Subcutaneous abdominal adipose tissue (tissue), 5 donors: ENCODE measurements at regions not wholly inside any gene's neighbourhood (a gene's known extent, or its start where the extent isn't known, plus 50 kb on each side); places are given as distances from the start of the nearest gene placed in this dataset.

ENCODE experiments used
- H3K27ac ChIP-seq: one replicate; pipeline ENCODE4 v1.7.0; 2013; ENCODE audit warnings: low read depth, mild to moderate bottlenecking, inconsistent platforms, low read length, moderate library complexity
- H3K27me3 ChIP-seq, 5 donors: one replicate each; pipeline ENCODE4 v1.7.0; 2013; ENCODE audit warnings: low read length in 5 of 5, inconsistent platforms in 1 of 5; ENCODE audit not compliant: control insufficient read depth in 5 of 5, insufficient read depth in 4 of 5
- H3K36me3 ChIP-seq, 5 donors: one replicate each; pipeline ENCODE4 v1.7.0; 2013; ENCODE audit warnings: low read length in 5 of 5; ENCODE audit not compliant: control insufficient read depth in 5 of 5, insufficient read depth in 5 of 5
- H3K4me1 ChIP-seq, 5 donors: one replicate each; pipeline ENCODE4 v1.7.0; 2013; ENCODE audit warnings: low read length in 5 of 5, mild to moderate bottlenecking in 3 of 5, moderate library complexity in 1 of 5; ENCODE audit not compliant: control insufficient read depth in 5 of 5, insufficient read depth in 5 of 5
- H3K4me3 ChIP-seq, 5 donors: one replicate each; pipeline ENCODE4 v1.7.0; 2013; ENCODE audit warnings: low read length in 5 of 5, low read depth in 1 of 5
- H3K9ac ChIP-seq, 5 donors: one replicate each; pipeline ENCODE4 v1.7.0; 2013; ENCODE audit warnings: low read length in 5 of 5, mild to moderate bottlenecking in 4 of 5, moderate library complexity in 3 of 5
- H3K9me3 ChIP-seq, 5 donors: one replicate each; pipeline ENCODE4 v1.7.0; 2013; ENCODE audit warnings: low read length in 5 of 5; ENCODE audit not compliant: control insufficient read depth in 5 of 5
- donor health status: healthy.
- donor health status: healthy.
- donor health status: healthy.
- donor health status: healthy.
- donor health status: healthy.

DNA sequence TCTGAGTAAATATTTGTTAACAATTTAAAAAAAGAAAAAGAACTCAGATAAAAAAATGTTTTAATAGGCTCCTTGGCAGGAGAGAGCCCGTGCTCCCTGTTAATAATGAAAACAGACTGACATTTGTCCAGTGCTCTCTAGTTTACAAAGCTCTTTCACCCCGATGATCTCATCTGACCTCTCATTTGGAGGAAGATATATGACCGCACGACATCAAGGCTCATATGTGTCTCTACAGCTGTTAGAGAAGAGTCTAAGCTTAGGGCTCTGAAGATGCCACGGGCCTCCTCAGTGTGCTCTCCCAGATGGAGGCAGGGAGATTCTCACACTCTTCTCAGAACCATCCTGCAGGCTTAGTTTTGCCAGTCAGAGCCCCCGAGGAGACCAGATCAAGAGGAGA is 280.8 kb upstream of the IRX5 start:
- Histone ChIP-seq H3K4me3 (no peak overlapping the region), H3K4me1 (peaks cover 0 to 30% (median 12%) of the 10 kb centered on the region in 5 donors), H3K27ac (no peak overlapping the region)

DNA sequence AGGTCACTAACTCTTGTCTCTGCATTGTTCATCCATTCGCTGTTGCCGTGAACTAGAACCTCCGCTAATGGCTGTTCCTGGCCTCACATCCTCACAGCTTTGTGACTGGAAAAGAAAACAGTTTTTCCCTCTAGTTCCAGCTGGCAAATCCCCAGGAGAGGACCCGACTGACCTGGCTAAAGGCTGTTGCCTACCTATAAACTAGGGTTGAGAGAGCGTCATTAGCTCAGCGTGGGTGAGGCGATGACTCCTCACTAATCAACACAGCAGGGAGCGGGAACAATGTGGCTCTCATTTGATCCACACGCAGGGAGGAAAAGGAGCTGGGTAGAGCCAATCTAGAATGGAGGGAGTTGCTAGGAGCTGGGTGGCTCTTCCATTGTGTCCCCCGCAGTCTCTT is 282.1 kb upstream of the IRX5 start:
- Histone ChIP-seq H3K27me3 (no peaks in the 10 kb centered on the region), H3K9ac (no peak overlapping the region), H3K9me3 (peaks cover 0 to 4% (median 0%) of the 10 kb centered on the region in 5 donors), H3K36me3 (no peaks in the 10 kb centered on the region), H3K4me1 (peaks cover 0 to 23% (median 4%) of the 10 kb centered on the region in 5 donors), H3K27ac (no peak overlapping the region), H3K4me3 (no peak overlapping the region)

More for the DNA sequence above, 280.8 kb upstream of the IRX5 start:
- Histone ChIP-seq H3K27me3 (no peaks in the 10 kb centered on the region), H3K9ac (no peak overlapping the region), H3K36me3 (no peaks in the 10 kb centered on the region), H3K9me3 (peaks cover 0 to 4% (median 0%) of the 10 kb centered on the region in 5 donors)

DNA sequence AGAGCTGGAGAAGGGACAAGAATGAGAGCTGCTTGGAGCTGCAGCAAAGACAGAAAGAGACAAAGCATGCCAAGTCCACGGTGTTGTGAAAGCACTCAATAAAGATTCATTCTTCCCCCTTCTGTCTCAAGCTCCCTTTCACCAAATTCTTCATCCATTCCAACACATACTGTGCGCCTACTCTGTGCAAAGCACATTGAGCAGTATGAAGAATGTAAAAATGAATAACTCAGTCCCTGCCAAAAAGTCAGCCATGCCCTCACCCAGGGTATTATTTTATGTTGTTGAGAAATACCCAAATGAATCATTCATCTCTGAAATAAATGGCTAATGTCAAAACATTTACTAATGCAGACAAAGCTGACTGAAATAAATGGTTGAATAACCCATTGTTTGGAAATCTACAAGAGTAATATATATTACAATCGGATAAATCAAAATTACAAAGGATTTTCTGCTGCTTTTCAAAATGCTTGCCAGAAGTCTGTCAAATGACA is 282.9 kb upstream of the IRX5 start:
- no peak overlapping the region for H3K4me3 ChIP-seq
- peaks cover 0 to 23% (median 4%) of the 10 kb centered on the region in 5 donors for H3K4me1 ChIP-seq
- no peaks in the 10 kb centered on the region for H3K36me3 ChIP-seq
- peak overlapping the region; percentile 61 for H3K27ac ChIP-seq
- no peak overlapping the region for H3K9ac ChIP-seq
- H3K9me3 ChIP-seq: peaks cover 0 to 4% (median 0%) of the 10 kb centered on the region in 5 donors
- H3K27me3 ChIP-seq: no peaks in the 10 kb centered on the region

DNA sequence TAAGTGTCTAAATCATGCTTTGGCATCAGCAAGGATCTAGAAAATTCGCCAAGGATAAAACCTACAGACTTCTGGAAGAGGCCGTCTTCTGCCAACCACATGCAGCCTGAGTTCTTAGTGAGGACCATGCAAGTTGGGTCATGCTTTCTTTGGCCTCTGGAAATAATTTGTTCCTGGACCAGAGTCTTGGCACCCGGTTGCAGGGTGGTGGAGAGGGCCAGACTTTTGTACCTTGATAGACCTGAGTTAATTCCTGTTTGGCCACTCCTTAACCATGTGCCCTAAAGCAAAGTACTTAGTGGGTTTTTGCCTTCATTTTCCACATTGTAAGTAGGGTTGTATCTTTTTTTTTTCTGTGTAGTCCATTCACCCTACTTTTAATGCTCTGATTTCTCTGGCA is 283.4 kb upstream of the IRX5 start:
- Histone ChIP-seq H3K9me3 (peaks cover 0 to 4% (median 0%) of the 10 kb centered on the region in 5 donors), H3K9ac (no peak overlapping the region), H3K4me1 (peaks cover 0 to 23% (median 4%) of the 10 kb centered on the region in 5 donors), H3K36me3 (no peaks in the 10 kb centered on the region), H3K27me3 (no peaks in the 10 kb centered on the region), H3K4me3 (no peak overlapping the region), H3K27ac (peak overlapping the region; percentile 61)

DNA sequence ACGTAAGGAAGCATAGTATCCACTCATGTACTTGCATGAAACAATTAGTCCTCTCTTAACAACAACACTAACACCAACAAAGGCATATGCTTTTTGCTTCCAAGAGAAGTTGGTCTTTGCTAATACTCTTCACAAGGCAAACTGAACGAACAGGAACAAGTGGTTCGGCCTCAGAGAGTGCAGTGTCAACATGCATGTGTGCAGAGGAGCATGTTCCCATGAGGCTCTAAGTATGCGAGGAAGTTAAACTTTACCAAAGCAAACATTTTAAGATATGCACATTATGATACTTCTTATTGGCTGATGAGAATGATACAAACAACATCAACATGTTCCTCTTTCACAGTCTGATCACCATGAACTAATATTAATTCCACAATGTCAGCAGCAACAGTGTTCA is 285.3 kb upstream of the IRX5 start:
- no peaks in the 10 kb centered on the region for H3K36me3 ChIP-seq
- no peak overlapping the region for H3K4me3 ChIP-seq
- H3K9me3 ChIP-seq: peaks cover 0 to 4% (median 0%) of the 10 kb centered on the region in 5 donors
- no peaks in the 10 kb centered on the region for H3K27me3 ChIP-seq
- H3K4me1 ChIP-seq: peaks cover 0 to 23% (median 4%) of the 10 kb centered on the region in 5 donors
- H3K27ac ChIP-seq: no peak overlapping the region
- no peak overlapping the region for H3K9ac ChIP-seq

DNA sequence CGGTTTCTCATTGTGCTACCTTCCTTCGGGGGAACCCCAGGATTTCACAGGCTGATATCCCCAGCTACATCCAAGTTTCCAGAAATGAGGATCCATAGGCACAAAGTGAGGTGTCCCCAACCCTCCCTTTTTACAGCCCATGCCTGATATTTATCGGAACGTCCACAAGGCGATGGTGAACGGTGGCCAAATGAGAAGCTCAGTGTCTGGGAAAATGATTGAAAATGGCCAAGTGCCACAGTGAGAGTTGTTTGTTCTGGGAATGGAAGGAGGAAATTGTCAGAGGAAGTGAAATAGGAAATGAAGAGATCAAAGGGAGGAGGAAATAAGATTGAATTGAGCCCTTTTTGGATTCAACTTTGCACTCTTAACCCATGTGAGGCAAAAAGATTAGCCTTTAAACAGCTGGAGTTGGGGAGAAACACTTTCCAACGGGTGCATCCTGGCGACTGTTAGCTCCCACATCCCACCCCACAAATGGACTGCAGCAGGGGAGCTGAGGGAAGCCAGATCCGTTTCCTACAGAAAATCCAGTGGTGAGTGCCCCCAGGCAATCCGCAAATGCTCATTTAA is 294.4 kb upstream of the IRX5 start:
- Histone ChIP-seq H3K27ac (no peak overlapping the region), H3K9ac (no peak overlapping the region), H3K36me3 (no peaks in the 10 kb centered on the region), H3K4me3 (no peak overlapping the region), H3K9me3 (no peaks in the 10 kb centered on the region), H3K4me1 (peaks cover 0 to 12% (median 0%) of the 10 kb centered on the region in 5 donors), H3K27me3 (no peaks in the 10 kb centered on the region)

DNA sequence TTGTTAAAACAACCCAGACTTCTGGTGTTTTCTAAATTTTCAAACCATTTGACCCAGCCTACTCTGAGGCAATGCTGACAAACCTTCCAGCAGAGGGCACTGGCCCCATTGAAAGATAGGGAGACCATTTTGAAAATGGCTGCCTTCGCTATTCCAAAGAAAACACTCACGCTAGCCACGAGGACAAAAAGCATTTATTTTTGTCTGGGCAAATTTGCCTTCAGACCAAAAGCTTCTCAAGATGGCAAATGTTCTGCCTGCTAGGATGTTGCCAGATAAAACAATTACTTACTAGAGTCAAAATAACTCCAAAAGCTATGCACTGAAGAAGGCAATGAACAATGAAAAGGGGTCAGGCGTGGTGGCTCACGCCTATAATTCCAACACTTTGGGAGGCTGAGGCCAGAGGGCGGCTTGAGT is 296.7 kb upstream of the IRX5 start:
- no peak overlapping the region for H3K27ac ChIP-seq
- H3K9ac ChIP-seq: no peak overlapping the region
- H3K27me3 ChIP-seq: no peaks in the 10 kb centered on the region
- H3K4me1 ChIP-seq: peaks cover 0 to 12% (median 0%) of the 10 kb centered on the region in 5 donors
- H3K4me3 ChIP-seq: no peak overlapping the region
- H3K9me3 ChIP-seq: no peaks in the 10 kb centered on the region
- no peaks in the 10 kb centered on the region for H3K36me3 ChIP-seq

DNA sequence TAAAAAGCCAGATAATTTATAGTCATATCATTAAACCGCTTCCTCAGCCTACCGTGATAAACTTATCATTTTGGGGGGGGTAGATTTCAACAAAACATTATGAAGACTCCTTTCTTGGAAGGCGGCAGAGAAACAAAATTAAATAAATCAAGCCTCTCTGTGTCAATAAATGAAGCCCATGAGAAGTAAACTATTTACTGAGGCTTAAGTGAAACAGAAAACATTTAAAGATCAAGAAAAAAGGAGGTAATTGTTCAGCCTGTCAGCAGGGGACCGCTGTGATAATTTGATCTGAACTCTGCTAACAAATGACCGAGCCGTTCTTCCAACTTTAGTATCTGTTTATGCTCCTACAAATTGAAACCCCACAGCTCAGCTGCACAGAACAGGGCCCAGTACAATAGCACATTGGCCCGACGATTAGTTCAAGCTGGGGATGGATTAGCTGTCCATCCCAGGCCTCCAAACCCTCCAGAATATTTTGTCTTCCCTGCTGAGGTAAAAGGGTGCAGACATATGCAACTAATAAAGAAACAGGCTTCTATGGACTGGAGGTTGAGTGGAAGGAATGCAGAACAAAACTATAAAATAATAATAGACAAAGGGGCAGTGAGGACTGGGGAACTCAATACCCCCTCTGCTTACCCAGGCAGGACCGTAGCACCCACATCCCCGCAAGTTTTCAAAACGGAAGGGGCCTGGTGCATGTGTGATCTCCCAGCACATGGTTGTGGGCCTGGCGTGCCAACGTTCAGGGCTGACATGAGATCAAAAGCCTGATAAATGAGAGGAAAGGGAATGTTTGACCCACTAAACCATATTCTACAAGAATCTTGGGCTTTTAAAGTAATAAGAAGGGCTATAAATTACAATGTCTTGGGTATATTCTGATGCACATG is 298.1 kb upstream of the IRX5 start:
- no peaks in the 10 kb centered on the region for H3K27me3 ChIP-seq

DNA sequence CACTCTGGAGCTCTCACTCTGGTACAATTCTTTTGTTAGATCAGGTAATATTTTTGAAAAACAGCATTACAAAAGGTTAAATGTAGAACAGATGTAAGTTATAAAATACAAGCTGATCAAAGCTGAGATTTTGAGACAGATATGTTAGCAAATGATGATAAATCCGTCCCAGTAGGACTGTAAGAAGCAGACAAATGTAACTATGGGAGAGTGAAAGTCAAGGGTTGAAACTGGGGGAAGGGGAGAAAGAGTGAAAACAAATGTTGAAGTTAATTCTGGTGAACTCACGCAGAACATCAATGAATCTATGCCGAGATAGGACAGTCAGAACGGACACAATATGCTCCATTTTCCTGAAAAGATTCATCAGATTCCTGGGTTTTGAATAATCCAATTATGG is 298.9 kb upstream of the IRX5 start:
- Histone ChIP-seq H3K36me3 (no peaks in the 10 kb centered on the region), H3K4me1 (peaks cover 0 to 15% (median 0%) of the 10 kb centered on the region in 5 donors), H3K4me3 (no peak overlapping the region), H3K9me3 (no peaks in the 10 kb centered on the region), H3K27ac (no peak overlapping the region), H3K9ac (no peak overlapping the region), H3K27me3 (no peaks in the 10 kb centered on the region)

More for the DNA sequence above, 298.1 kb upstream of the IRX5 start:
- peaks cover 0 to 17% (median 0%) of the 10 kb centered on the region in 5 donors for H3K4me1 ChIP-seq
- H3K9ac ChIP-seq: no peak overlapping the region
- H3K4me3 ChIP-seq: no peak overlapping the region
- H3K36me3 ChIP-seq: no peaks in the 10 kb centered on the region
- no peaks in the 10 kb centered on the region for H3K9me3 ChIP-seq
- no peak overlapping the region for H3K27ac ChIP-seq
